ENCODE measurements at regions not wholly inside any gene's neighbourhood (a gene's known extent, or its start where the extent isn't known, plus 50 kb on each side); places are given as distances from the start of the nearest gene placed in this dataset.

GRCh38 chr5:3684771-3685354 is 89.2 kb downstream of the IRX1 start:
- DNase-seq (ENCODE audit: low spot score in 2 of 2): no peak
- no peak for TF ChIP-seq CTCF (IDR thresholded peaks at IDR 0.05)
- no peaks in the 10 kb centered on the region for H3K9me3 ChIP-seq
- H3K27ac ChIP-seq: no peak overlapping the region
- no peaks in the 10 kb centered on the region for H3K27me3 ChIP-seq
- H3K4me3 ChIP-seq: no peak overlapping the region
- no peaks in the 10 kb centered on the region for H3K4me1 ChIP-seq
- no peaks in the 10 kb centered on the region for H3K36me3 ChIP-seq
- intact Hi-C loops (cut with DNase I): no loop called here

GRCh38 chr5:3694819-3695218 is 99.2 kb downstream of the IRX1 start:
- Histone ChIP-seq H3K36me3 (no peaks in the 10 kb centered on the region), H3K27me3 (no peaks in the 10 kb centered on the region), H3K27ac (no peak overlapping the region), H3K4me3 (no peak overlapping the region), H3K4me1 (no peaks in the 10 kb centered on the region), H3K9me3 (no peaks in the 10 kb centered on the region)
- DNase-seq (ENCODE audit: low spot score in 2 of 2): no peak
- intact Hi-C loops (cut with DNase I): no loop called here
- TF ChIP-seq CTCF (IDR thresholded peaks at IDR 0.05): no peak

- intact Hi-C loops (cut with DNase I): no loop called here
- Histone ChIP-seq H3K9me3 (no peaks in the 10 kb centered on the region), H3K27ac (no peak overlapping the region), H3K4me1 (no peaks in the 10 kb centered on the region), H3K36me3 (no peaks in the 10 kb centered on the region), H3K27me3 (no peaks in the 10 kb centered on the region), H3K4me3 (no peak overlapping the region)
- DNase-seq (ENCODE audit: low spot score in 2 of 2): no peak
- no peak for TF ChIP-seq CTCF (IDR thresholded peaks at IDR 0.05)
Observed at GRCh38 chr5:3695818-3696217, 100.2 kb downstream of the IRX1 start.

- no peak for TF ChIP-seq CTCF (IDR thresholded peaks at IDR 0.05)
- Histone ChIP-seq H3K9me3 (no peaks in the 10 kb centered on the region), H3K36me3 (no peaks in the 10 kb centered on the region), H3K4me3 (no peak overlapping the region), H3K27ac (no peak overlapping the region), H3K27me3 (no peaks in the 10 kb centered on the region), H3K4me1 (no peaks in the 10 kb centered on the region)
- DNase-seq (ENCODE audit: low spot score in 2 of 2): no peak
- intact Hi-C loops (cut with DNase I): no loop called here
Observed at GRCh38 chr5:3698412-3698811, 102.8 kb downstream of the IRX1 start.

GRCh38 chr5:3701694-3702093 is 106.1 kb downstream of the IRX1 start:
- no peak for TF ChIP-seq CTCF (IDR thresholded peaks at IDR 0.05)
- Histone ChIP-seq H3K9me3 (no peaks in the 10 kb centered on the region), H3K27ac (no peak overlapping the region), H3K36me3 (no peaks in the 10 kb centered on the region), H3K4me1 (no peaks in the 10 kb centered on the region), H3K27me3 (no peaks in the 10 kb centered on the region), H3K4me3 (no peak overlapping the region)
- DNase-seq (ENCODE audit: low spot score in 2 of 2): no peak
- intact Hi-C loops (cut with DNase I): no loop called here

GRCh38 chr5:3704661-3705060 is 109.0 kb downstream of the IRX1 start:
- DNase-seq (ENCODE audit: low spot score in 2 of 2): no peak
- H3K4me1 ChIP-seq: no peaks in the 10 kb centered on the region
- no peak overlapping the region for H3K27ac ChIP-seq
- H3K9me3 ChIP-seq: no peaks in the 10 kb centered on the region
- H3K27me3 ChIP-seq: no peaks in the 10 kb centered on the region
- no peak overlapping the region for H3K4me3 ChIP-seq
- intact Hi-C loops (cut with DNase I): no loop called here
- TF ChIP-seq CTCF (IDR thresholded peaks at IDR 0.05): no peak
- no peaks in the 10 kb centered on the region for H3K36me3 ChIP-seq
